Keratinocyte (primary cell): ENCODE measurements at regions not wholly inside any gene's neighbourhood (a gene's known extent, or its start where the extent isn't known, plus 50 kb on each side); places are given as distances from the start of the nearest gene placed in this dataset.

Source experiments
- DNase-seq: peaks from one replicate; pipeline ENCODE4 v3.0.0-alpha.2; 2011; ENCODE audit warnings: low read depth, missing footprints, low spot score
- FAIRE-seq: peaks from 2 replicates; lab custom pipeline; 2011; peaks lifted over from hg19 to GRCh38; lab: Jason Lieb, UNC
- H2AFZ ChIP-seq: 2 replicates; pipeline ENCODE4 v1.6.0; 2012; ENCODE audit warnings: low read length, control low read depth, inconsistent platforms; ENCODE audit not compliant: control insufficient read depth
- H3K27ac ChIP-seq: 2 replicates; pipeline ENCODE4 v1.5.1; 2011; ENCODE audit warnings: low read length; ENCODE audit not compliant: control insufficient read depth, insufficient read depth
- H3K27me3 ChIP-seq: 3 replicates; pipeline ENCODE4 v1.6.0; 2011; ENCODE audit warnings: low read length; ENCODE audit not compliant: control insufficient read depth, insufficient read depth; ENCODE audit errors: extremely low read depth
- H3K36me3 ChIP-seq, 2 experiments: 2 replicates in 1 of 2; 3 replicates in 1 of 2; pipeline ENCODE4 v1.5.1; 2011; ENCODE audit warnings: low read length in 2 of 2, mild to moderate bottlenecking in 1 of 2; ENCODE audit not compliant: control insufficient read depth in 2 of 2, insufficient read depth in 2 of 2; ENCODE audit errors: extremely low read depth in 1 of 2
- H3K4me1 ChIP-seq: 3 replicates; pipeline ENCODE4 v1.5.1; 2011; ENCODE audit warnings: low read length; ENCODE audit not compliant: control insufficient read depth, insufficient read depth; ENCODE audit errors: extremely low read depth
- H3K4me2 ChIP-seq: 3 replicates; pipeline ENCODE4 v1.6.0; 2011; ENCODE audit warnings: low read depth, low read length; ENCODE audit not compliant: control insufficient read depth, insufficient read depth; ENCODE audit errors: extremely low read depth
- H3K4me3 ChIP-seq, 3 experiments: fragments of 200-600 bp in 1 of 3; sonication (generic) in 1 of 3; 2 replicates in 2 of 3; 3 replicates in 1 of 3; pipeline ENCODE4 v1.5.1; 2011 to 2016; ENCODE audit warnings: low read length in 3 of 3, mild to moderate bottlenecking in 3 of 3, control low read depth in 2 of 3, inconsistent platforms in 1 of 3, low read depth in 1 of 3, mixed read lengths in 1 of 3, mixed run types in 1 of 3, moderate library complexity in 1 of 3; ENCODE audit not compliant: control insufficient read depth in 2 of 3, insufficient read depth in 2 of 3; ENCODE audit errors: extremely low read depth in 1 of 3
- H3K79me2 ChIP-seq: 2 replicates; pipeline ENCODE4 v1.6.0; 2012; ENCODE audit warnings: low read length; ENCODE audit not compliant: control insufficient read depth, insufficient read depth
- H3K9ac ChIP-seq: 3 replicates; pipeline ENCODE4 v1.6.0; 2011; ENCODE audit warnings: low read length; ENCODE audit not compliant: control insufficient read depth, insufficient read depth; ENCODE audit errors: extremely low read depth
- H3K9me1 ChIP-seq: 3 replicates; pipeline ENCODE4 v1.6.0; 2011; ENCODE audit warnings: low read length; ENCODE audit not compliant: control insufficient read depth, insufficient read depth; ENCODE audit errors: extremely low read depth
- H3K9me3 ChIP-seq: 2 replicates; pipeline ENCODE4 v1.5.1; 2012; ENCODE audit warnings: low read depth, low read length; ENCODE audit not compliant: control insufficient read depth
- H4K20me1 ChIP-seq: 3 replicates; pipeline ENCODE4 v1.6.0; 2011; ENCODE audit warnings: low read length; ENCODE audit not compliant: control insufficient read depth, insufficient read depth; ENCODE audit errors: extremely low read depth
- CTCF ChIP-seq, 3 experiments: IDR thresholded peaks in 1 of 3; conservative IDR thresholded peaks in 1 of 3; optimal IDR thresholded peaks in 1 of 3; 2 replicates in 2 of 3; 3 replicates in 1 of 3; pipeline versions ENCODE3 to v1.5.1; 2011; ENCODE audit warnings: low read length in 3 of 3, mild to moderate bottlenecking in 3 of 3, moderate library complexity in 2 of 3, control low read depth in 1 of 3, inconsistent platforms in 1 of 3; ENCODE audit not compliant: insufficient read depth in 2 of 3; ENCODE audit errors: extremely low read depth in 1 of 3
- EZH2 ChIP-seq: IDR thresholded peaks from one replicate; pipeline ENCODE4 v1.6.1; 2012; ENCODE audit warnings: inconsistent platforms, mild to moderate bottlenecking, low read length, moderate library complexity
- dilution Hi-C: fragments of 300-500 bp; cut with MboI; formaldehyde crosslinking; loops from one replicate; pipeline ENCODE4 v1.7.0; 2020; ENCODE audit warnings: low sequenced_read_pairs; ENCODE audit not compliant: extremely low pct_ligation_motif_present

GRCh38 chr18:40360558-40360957 lies 1594.5 kb upstream of the PIK3C3 start:
- H3K27me3 ChIP-seq = no peaks in the 10 kb centered on the region
- H3K36me3 ChIP-seq = no peaks in the 10 kb centered on the region
- H3K9me1 ChIP-seq = no peaks in the 10 kb centered on the region
- no peak overlapping the region for H3K9ac ChIP-seq
- peaks cover 10% of the 10 kb centered on the region for H3K4me1 ChIP-seq
- H3K9me3 ChIP-seq = no peaks in the 10 kb centered on the region
- dilution Hi-C loops = no loop called here
- H3K4me3 ChIP-seq = no peak overlapping the region
- DNase-seq (no peak), FAIRE-seq (no peak)
- H2AFZ ChIP-seq = no peak overlapping the region
- no peak for TF ChIP-seq EZH2
- no peak for TF ChIP-seq CTCF (optimal IDR thresholded peaks at IDR 0.05 in 1 of 3, IDR thresholded peaks at IDR 0.05 in 1 of 3, conservative IDR thresholded peaks at IDR 0.05 in 1 of 3; ENCODE audit: extremely low read depth in 1 of 3, insufficient read depth in 2 of 3, low read length in 3 of 3)
- no peaks in the 10 kb centered on the region for H4K20me1 ChIP-seq
- H3K27ac ChIP-seq = no peak overlapping the region
- no peak overlapping the region for H3K4me2 ChIP-seq
- H3K79me2 ChIP-seq = no peaks in the 10 kb centered on the region

GRCh38 chr18:40357536-40357935 lies 1597.5 kb upstream of the PIK3C3 start:
- Histone ChIP-seq H3K9ac (no peak overlapping the region), H3K27me3 (no peaks in the 10 kb centered on the region), H3K79me2 (no peaks in the 10 kb centered on the region), H3K4me1 (peaks cover 10% of the 10 kb centered on the region), H3K9me1 (no peaks in the 10 kb centered on the region), H4K20me1 (no peaks in the 10 kb centered on the region), H3K4me3 (no peak overlapping the region), H2AFZ (no peak overlapping the region), H3K36me3 (no peaks in the 10 kb centered on the region), H3K4me2 (no peak overlapping the region), H3K27ac (no peak overlapping the region), H3K9me3 (no peaks in the 10 kb centered on the region)
- dilution Hi-C loops = no loop called here
- FAIRE-seq (no peak), DNase-seq (no peak)
- TF ChIP-seq EZH2 (no peak), CTCF (optimal IDR thresholded peaks at IDR 0.05 in 1 of 3, IDR thresholded peaks at IDR 0.05 in 1 of 3, conservative IDR thresholded peaks at IDR 0.05 in 1 of 3; ENCODE audit: extremely low read depth in 1 of 3, insufficient read depth in 2 of 3, low read length in 3 of 3) (no peak)
